HCT116 (cell line): ENCODE measurements at regions not wholly inside any gene's neighbourhood (a gene's known extent, or its start where the extent isn't known, plus 50 kb on each side); places are given as distances from the start of the nearest gene placed in this dataset.

ENCODE experiments used
- ATAC-seq: fragments of 200-7000 bp; cut with Tn5 transposase; 2 replicates; pipeline ENCODE4 v1.9.1; 2020; ENCODE audit warnings: mild to moderate bottlenecking, moderate library complexity
- BruUV-seq: library from RNA; stranded (reverse); fragments of 400-500 nt; replicated peaks from 2 replicates; lab custom pipeline; 2021; lab: Mats Ljungman, UMichigan
- CTCF ChIA-PET: fragments of 300-600 bp; sonication (Branson Sonifier 250); formaldehyde crosslinking; loops from one replicate; lab custom pipeline; 2021; ENCODE audit warnings: antibody characterized with exemption; lab: Charles Lee
- POLR2A ChIA-PET: fragments of 300-600, 350-600 bp; sonication (Branson Sonifier 250); formaldehyde crosslinking; loops from one replicate; lab custom pipeline; 2021; ENCODE audit warnings: antibody characterized with exemption; lab: Charles Lee
- RAD21 ChIA-PET, 2 experiments: fragments of 300-600 bp; sonication (Branson Sonifier 250); formaldehyde crosslinking; loops; one replicate each; lab custom pipeline; 2023; ENCODE audit warnings: low total read pairs in 2 of 2; ENCODE audit not compliant: uncharacterized antibody in 2 of 2, unreplicated experiment in 2 of 2, low non-redundant PET in 1 of 2; lab: Charles Lee
- DNase-seq: peaks from one replicate; pipeline ENCODE4 v3.0.0-alpha.2; 2010; ENCODE audit warnings: low read depth, low spot score
- H2AFZ ChIP-seq: fragments of 200-600 bp; shearing (Covaris generic), sonication (generic); 2 replicates; pipeline ENCODE4 v1.6.1; 2017; ENCODE audit warnings: low read depth, mixed run types, mixed read lengths, antibody characterized with exemption, low read length; ENCODE audit not compliant: poor library complexity, severe bottlenecking
- H3K27ac ChIP-seq: 2 replicates; pipeline ENCODE4 v1.5.1; 2012; ENCODE audit warnings: low read depth, low read length
- H3K27me3 ChIP-seq: fragments of 200-600 bp; sonication (generic); 2 replicates; pipeline ENCODE4 v1.6.1; 2016; ENCODE audit warnings: mixed run types, low read length, mixed read lengths; ENCODE audit not compliant: insufficient read depth
- H3K36me3 ChIP-seq, 2 experiments: fragments of 200-500 bp in 1 of 2; fragments of 200-600 bp in 1 of 2; sonication (Bioruptor generic) in 1 of 2; sonication (generic) in 1 of 2; 2 replicates each; pipeline versions ENCODE4 v1.5.1 to v1.6.1; 2014 to 2016; ENCODE audit warnings: low read length in 2 of 2, inconsistent platforms in 1 of 2, mixed read lengths in 1 of 2, mixed run types in 1 of 2; ENCODE audit not compliant: insufficient read depth in 2 of 2, control insufficient read depth in 1 of 2
- H3K4me1 ChIP-seq, 2 experiments: fragments of 200-600 bp in 1 of 2; sonication (generic) in 1 of 2; 2 replicates each; pipeline versions ENCODE4 v1.5.1 to v1.6.1; 2012 to 2017; ENCODE audit warnings: low read length in 2 of 2, inconsistent platforms in 1 of 2, mild to moderate bottlenecking in 1 of 2, mixed read lengths in 1 of 2, mixed run types in 1 of 2, moderate library complexity in 1 of 2; ENCODE audit not compliant: insufficient read depth in 2 of 2, control insufficient read depth in 1 of 2
- H3K4me2 ChIP-seq: fragments of 200-600 bp; sonication (generic); 2 replicates; pipeline ENCODE4 v1.6.1; 2017; ENCODE audit warnings: mixed run types, low read length, mixed read lengths
- H3K4me3 ChIP-seq, 2 experiments: fragments of 200-600 bp in 1 of 2; sonication (generic) in 1 of 2; replicated peaks in 1 of 2; 2 replicates each; pipeline ENCODE4 v1.5.1; 2011 to 2016; ENCODE audit warnings: low read length in 2 of 2, control low read depth in 1 of 2, low read depth in 1 of 2, mild to moderate bottlenecking in 1 of 2, mixed read lengths in 1 of 2, mixed run types in 1 of 2
- H3K79me2 ChIP-seq: fragments of 200-600 bp; sonication (generic); 2 replicates; pipeline ENCODE4 v1.6.1; 2017; ENCODE audit warnings: mild to moderate bottlenecking, mixed run types, low read length, moderate library complexity, mixed read lengths; ENCODE audit not compliant: insufficient read depth
- H3K9ac ChIP-seq: fragments of 200-600 bp; sonication (generic); 2 replicates; pipeline ENCODE4 v1.6.1; 2016; ENCODE audit warnings: low read length, mixed read lengths
- H3K9me2 ChIP-seq: fragments of 200-600 bp; sonication (generic), shearing (Covaris generic); 2 replicates; pipeline ENCODE4 v1.6.1; 2017; ENCODE audit warnings: mixed run types, mild to moderate bottlenecking, moderate library complexity; ENCODE audit not compliant: insufficient read depth
- H3K9me3 ChIP-seq, 2 experiments: fragments of 200-500 bp in 1 of 2; fragments of 200-600 bp in 1 of 2; sonication (Bioruptor generic) in 1 of 2; sonication (generic) in 1 of 2; 2 replicates each; pipeline ENCODE4 v1.6.1; 2014 to 2017; ENCODE audit warnings: low read length in 2 of 2, mixed read lengths in 2 of 2, inconsistent platforms in 1 of 2, low read depth in 1 of 2, mild to moderate bottlenecking in 1 of 2, mixed run types in 1 of 2, moderate library complexity in 1 of 2; ENCODE audit not compliant: control insufficient read depth in 1 of 2, insufficient read depth in 1 of 2
- H4K20me1 ChIP-seq: fragments of 200-600 bp; sonication (generic), shearing (Covaris generic); 2 replicates; pipeline ENCODE4 v1.6.1; 2017; ENCODE audit warnings: mixed run types, mild to moderate bottlenecking, moderate library complexity; ENCODE audit not compliant: insufficient read depth
- ATF3 ChIP-seq: IDR thresholded peaks from 2 replicates; pipeline ENCODE4 v1.6.1; 2012
- CBX3 ChIP-seq: IDR thresholded peaks from 2 replicates; pipeline ENCODE4 v1.6.1; 2012; ENCODE audit warnings: low read depth
- CTCF ChIP-seq, 3 experiments: fragments of 200-600 bp in 1 of 3; sonication (generic) in 1 of 3; IDR thresholded peaks in 2 of 3; conservative IDR thresholded peaks in 1 of 3; 2 replicates each; pipeline ENCODE4 v1.5.1; 2012 to 2017; ENCODE audit warnings: low read depth in 2 of 3, low read length in 2 of 3, antibody characterized with exemption in 1 of 3, borderline replicate concordance in 1 of 3, control low read depth in 1 of 3, mild to moderate bottlenecking in 1 of 3, mixed read lengths in 1 of 3, mixed run types in 1 of 3, moderate library complexity in 1 of 3; ENCODE audit not compliant: insufficient read depth in 1 of 3
- ELF1 ChIP-seq: IDR thresholded peaks from 2 replicates; pipeline ENCODE4 v1.6.1; 2012; ENCODE audit warnings: low read depth, borderline replicate concordance
- EZH2 ChIP-seq: fragments of 200-600 bp; sonication (generic); IDR thresholded peaks from 2 replicates; pipeline ENCODE4 v1.6.1; 2017; ENCODE audit warnings: antibody characterized with exemption, mixed run types
- EZH2phosphoT487 ChIP-seq: fragments of 200-600 bp; IDR thresholded peaks from 2 replicates; pipeline ENCODE4 v1.6.1; 2018; ENCODE audit warnings: antibody characterized with exemption, borderline replicate concordance
- FOSL1 ChIP-seq: IDR thresholded peaks from 2 replicates; pipeline ENCODE4 v1.6.1; 2012; ENCODE audit warnings: low read depth
- JUND ChIP-seq: IDR thresholded peaks from 2 replicates; pipeline ENCODE4 v1.6.1; 2012
- MAX ChIP-seq: IDR thresholded peaks from 2 replicates; pipeline ENCODE4 v1.6.1; 2012
- POLR2A ChIP-seq: IDR thresholded peaks from 2 replicates; pipeline ENCODE4 v1.7.0; 2011; ENCODE audit warnings: borderline replicate concordance; ENCODE audit not compliant: insufficient read depth, insufficient read length; ENCODE audit errors: extremely low read depth
- POLR2AphosphoS5 ChIP-seq: IDR thresholded peaks from 2 replicates; pipeline ENCODE4 v1.6.1; 2011; ENCODE audit warnings: mild to moderate bottlenecking, low read depth, low read length, moderate library complexity
- RAD21 ChIP-seq: IDR thresholded peaks from 2 replicates; pipeline ENCODE4 v1.6.1; 2012; ENCODE audit warnings: low read depth, mild to moderate bottlenecking
- SP1 ChIP-seq: IDR thresholded peaks from 2 replicates; pipeline ENCODE4 v1.6.1; 2012; ENCODE audit warnings: low read depth
- SRF ChIP-seq: IDR thresholded peaks from 2 replicates; pipeline ENCODE4 v1.6.1; 2012; ENCODE audit warnings: low read depth
- TCF7L2 ChIP-seq: IDR thresholded peaks from 2 replicates; pipeline ENCODE4 v1.7.0; 2011; ENCODE audit warnings: borderline replicate concordance, inconsistent platforms; ENCODE audit not compliant: insufficient read depth, insufficient read length; ENCODE audit errors: extremely low read depth
- ZBTB33 ChIP-seq: IDR thresholded peaks from 2 replicates; pipeline ENCODE4 v1.6.1; 2011; ENCODE audit warnings: mild to moderate bottlenecking, low read length, moderate library complexity; ENCODE audit not compliant: insufficient replicate concordance; ENCODE audit errors: extremely low read depth
- ZFX ChIP-seq: fragments of 450-650 bp; IDR thresholded peaks from 2 replicates; pipeline ENCODE4 v1.6.1; 2017
- ZNF274 ChIP-seq: fragments of 200-500 bp; sonication (Bioruptor generic); IDR thresholded peaks from 2 replicates; pipeline ENCODE4 v1.6.1; 2014; ENCODE audit warnings: mild to moderate bottlenecking, low read depth, low read length, inconsistent platforms
- intact Hi-C: fragments of 100-400 bp; cut with micrococcal nuclease; formaldehyde crosslinking; loops from 2 replicates; pipeline ENCODE4 v1.10.0; 2022

GRCh38 chr14:97180304-97181200 lies 383.4 kb downstream of the VRK1 start:
- Histone ChIP-seq H4K20me1 (no peaks in the 10 kb centered on the region), H3K9me2 (no peaks in the 10 kb centered on the region), H3K27me3 (no peaks in the 10 kb centered on the region), H3K9me3 (no peaks in the 10 kb centered on the region), H3K4me2 (peak overlapping the region; percentile 94), H3K36me3 (no peaks in the 10 kb centered on the region), H3K9ac (peak overlapping the region; percentile 65), H3K4me3 (peak overlapping the region; percentile 29 to 54), H3K27ac (peak overlapping the region; percentile 66), H2AFZ (peak overlapping the region; percentile 86), H3K79me2 (no peaks in the 10 kb centered on the region), H3K4me1 (peaks cover 17 to 51% of the 10 kb centered on the region in 2 experiments)
- BruUV-seq, result no TSS peak
- ChIA-PET RAD21 (interaction anchor here in 1 of 2 experiments (0.5 kb wide), 1 partner anchor 372 kb away, joined by 3 read pairs; no protein-coding TSS in a partner anchor), POLR2A (no interaction called here), CTCF (interaction anchor here (1.0 to 1.5 kb wide), 2 partner anchors 73 to 328 kb away, joined by 4 read pairs; no protein-coding TSS in a partner anchor)
- DNase-seq, result peak; percentile 88
- intact Hi-C loops, result loop anchor here (10.0 kb wide), 1 partner anchor 534 kb away; no protein-coding TSS in a partner anchor
- peak; percentile 82 for ATAC-seq
- no peak for TF ChIP-seq ZBTB33
- TF ChIP-seq RAD21, result peak; percentile 53
- peak; percentile 98 for TF ChIP-seq FOSL1
- TF ChIP-seq ELF1, result no peak; the same call in 1 of the 2 replicates
- TF ChIP-seq POLR2A, result no peak
- TF ChIP-seq CTCF (IDR thresholded peaks at IDR 0.05 in 2 of 3, conservative IDR thresholded peaks at IDR 0.05 in 1 of 3; ENCODE audit: borderline replicate concordance in 1 of 3, insufficient read depth in 1 of 3, low read depth in 2 of 3, low read length in 2 of 3), result peak; percentile 33 to 70 (median 62); a peak in 4 of 6 replicates
- no peak for TF ChIP-seq ZFX
- TF ChIP-seq POLR2AphosphoS5, result peak; percentile 50
- TF ChIP-seq CBX3, result peak; percentile 90
- no peak for TF ChIP-seq EZH2phosphoT487
- TF ChIP-seq MAX, result peak; percentile 92
- TF ChIP-seq SP1, result peak; percentile 93
- no peak for TF ChIP-seq EZH2
- peak; percentile 99 for TF ChIP-seq JUND
- peak; percentile 89 for TF ChIP-seq TCF7L2
- peak; percentile 80 for TF ChIP-seq SRF
- TF ChIP-seq ZNF274, result no peak
- TF ChIP-seq ATF3, result 0 out of 2 replicates have a peak, but pooled peaks have one; percentile 57
